ENCODE measurements at regions not wholly inside any gene's neighbourhood (a gene's known extent, or its start where the extent isn't known, plus 50 kb on each side); places are given as distances from the start of the nearest gene placed in this dataset.

DNA sequence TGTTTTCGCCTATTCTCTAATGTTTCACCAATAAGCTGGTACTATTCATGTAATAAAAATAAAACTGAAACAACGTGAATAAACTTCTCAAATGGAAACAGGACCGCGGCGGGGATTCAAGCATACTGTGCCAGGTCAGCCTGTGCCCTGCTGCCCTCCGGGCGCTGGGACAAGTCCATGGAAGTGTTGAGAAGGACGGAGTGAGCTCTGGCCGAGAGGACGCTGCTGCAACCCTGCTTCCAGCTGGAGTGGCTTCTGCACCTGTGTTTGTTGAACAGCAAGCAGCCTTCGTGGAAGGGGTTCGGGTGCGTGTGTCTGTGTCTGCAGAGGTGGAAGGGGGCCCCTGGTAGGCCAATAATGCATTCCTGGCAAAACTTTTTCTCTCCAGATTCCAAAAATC, 50.0 kb upstream of the PCSK6 start:
- Histone ChIP-seq H3K9me3 (ENCODE audit: control insufficient read depth, insufficient read depth, low read length) (no peaks in the 10 kb centered on the region), H3K4me1 (ENCODE audit: control insufficient read depth, insufficient read depth, low read length) (no peaks in the 10 kb centered on the region), H3K27ac (ENCODE audit: low read length) (no peak overlapping the region), H3K27me3 (ENCODE audit: control insufficient read depth, insufficient read depth, low read length) (no peaks in the 10 kb centered on the region), H3K4me3 (ENCODE audit: low read length) (no peak overlapping the region), H3K36me3 (ENCODE audit: control insufficient read depth, insufficient read depth, low read length) (no peaks in the 10 kb centered on the region)
- no peaks in the 10 kb centered on the region for H3K36me3 Mint-ChIP-seq
- WGBS (ENCODE audit: insufficient coverage), result 91% methylated on average over 13 of the region's 13 CpGs
- H3K27ac Mint-ChIP-seq, result no peak overlapping the region
- DNase-seq (no peak), ATAC-seq (no peak)
- TF ChIP-seq, protein P1, sequence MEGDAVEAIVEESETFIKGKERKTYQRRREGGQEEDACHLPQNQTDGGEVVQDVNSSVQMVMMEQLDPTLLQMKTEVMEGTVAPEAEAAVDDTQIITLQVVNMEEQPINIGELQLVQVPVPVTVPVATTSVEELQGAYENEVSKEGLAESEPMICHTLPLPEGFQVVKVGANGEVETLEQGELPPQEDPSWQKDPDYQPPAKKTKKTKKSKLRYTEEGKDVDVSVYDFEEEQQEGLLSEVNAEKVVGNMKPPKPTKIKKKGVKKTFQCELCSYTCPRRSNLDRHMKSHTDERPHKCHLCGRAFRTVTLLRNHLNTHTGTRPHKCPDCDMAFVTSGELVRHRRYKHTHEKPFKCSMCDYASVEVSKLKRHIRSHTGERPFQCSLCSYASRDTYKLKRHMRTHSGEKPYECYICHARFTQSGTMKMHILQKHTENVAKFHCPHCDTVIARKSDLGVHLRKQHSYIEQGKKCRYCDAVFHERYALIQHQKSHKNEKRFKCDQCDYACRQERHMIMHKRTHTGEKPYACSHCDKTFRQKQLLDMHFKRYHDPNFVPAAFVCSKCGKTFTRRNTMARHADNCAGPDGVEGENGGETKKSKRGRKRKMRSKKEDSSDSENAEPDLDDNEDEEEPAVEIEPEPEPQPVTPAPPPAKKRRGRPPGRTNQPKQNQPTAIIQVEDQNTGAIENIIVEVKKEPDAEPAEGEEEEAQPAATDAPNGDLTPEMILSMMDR (IDR thresholded peaks at IDR 0.05), result no peak
- peaks cover 0 to 7% of the 10 kb centered on the region in 2 donors for H3K27me3 Mint-ChIP-seq (ENCODE audit: low read depth in 2 of 2)
- intact Hi-C loops (cut with micrococcal nuclease), result no loop called here
- H3K4me1 Mint-ChIP-seq, result no peaks in the 10 kb centered on the region
- H3K4me3 Mint-ChIP-seq, result no peak overlapping the region
- H3K9me3 Mint-ChIP-seq, result no peaks in the 10 kb centered on the region
